Muscle layer of duodenum (tissue), 2 donors: ENCODE measurements at regions not wholly inside any gene's neighbourhood (a gene's known extent, or its start where the extent isn't known, plus 50 kb on each side); places are given as distances from the start of the nearest gene placed in this dataset.

Source experiments
- H3K27ac ChIP-seq: one replicate; pipeline ENCODE4 v1.7.0; 2013; ENCODE audit warnings: mild to moderate bottlenecking, low read length
- H3K27me3 ChIP-seq: one replicate; pipeline ENCODE4 v1.7.0; 2013; ENCODE audit warnings: low read depth, mild to moderate bottlenecking, control low read depth, low read length
- H3K36me3 ChIP-seq, 2 donors: one replicate each; pipeline ENCODE4 v1.7.0; 2013; ENCODE audit warnings: low read length in 2 of 2, control low read depth in 1 of 2, mild to moderate bottlenecking in 1 of 2; ENCODE audit not compliant: insufficient read depth in 2 of 2, control insufficient read depth in 1 of 2
- H3K4me1 ChIP-seq, 2 donors: one replicate each; pipeline ENCODE4 v1.7.0; 2013; ENCODE audit warnings: low read length in 2 of 2, mild to moderate bottlenecking in 2 of 2, control low read depth in 1 of 2, moderate library complexity in 1 of 2; ENCODE audit not compliant: insufficient read depth in 2 of 2, control insufficient read depth in 1 of 2
- H3K4me3 ChIP-seq, 2 donors: one replicate each; pipeline ENCODE4 v1.7.0; 2013; ENCODE audit warnings: low read length in 2 of 2, low read depth in 1 of 2, mild to moderate bottlenecking in 1 of 2
- H3K9me3 ChIP-seq, 2 donors: one replicate each; pipeline ENCODE4 v1.7.0; 2013; ENCODE audit warnings: low read length in 2 of 2, control low read depth in 1 of 2, mild to moderate bottlenecking in 1 of 2; ENCODE audit not compliant: control insufficient read depth in 1 of 2
- donor health status: healthy.

- H3K4me1 ChIP-seq = peaks cover 0 to 15% of the 10 kb centered on the region in 2 donors
- no peak overlapping the region for H3K4me3 ChIP-seq
- H3K27me3 ChIP-seq = no peaks in the 10 kb centered on the region
- H3K9me3 ChIP-seq = peaks cover 0 to 7% of the 10 kb centered on the region in 2 donors
- no peak overlapping the region for H3K27ac ChIP-seq
- no peaks in the 10 kb centered on the region for H3K36me3 ChIP-seq
Measured at GRCh38 chr2:239532250-239532649, 131.4 kb upstream of the HDAC4 start.

- Histone ChIP-seq H3K27me3 (no peaks in the 10 kb centered on the region), H3K9me3 (peaks cover 0 to 7% of the 10 kb centered on the region in 2 donors), H3K27ac (no peak overlapping the region), H3K36me3 (no peaks in the 10 kb centered on the region), H3K4me1 (peaks cover 0 to 15% of the 10 kb centered on the region in 2 donors), H3K4me3 (no peak overlapping the region)
Measured at GRCh38 chr2:239531456-239532241, 130.8 kb upstream of the HDAC4 start.

- no peak overlapping the region for H3K4me3 ChIP-seq
- H3K9me3 ChIP-seq = peaks cover 0 to 7% of the 10 kb centered on the region in 2 donors
- H3K27me3 ChIP-seq = no peaks in the 10 kb centered on the region
- H3K27ac ChIP-seq = no peak overlapping the region
- H3K36me3 ChIP-seq = no peaks in the 10 kb centered on the region
- peaks cover 0 to 15% of the 10 kb centered on the region in 2 donors for H3K4me1 ChIP-seq
Measured at GRCh38 chr2:239530749-239531316, 130.0 kb upstream of the HDAC4 start.

GRCh38 chr2:239529313-239530015 lies 128.6 kb upstream of the HDAC4 start:
- Histone ChIP-seq H3K4me1 (peaks cover 0 to 15% of the 10 kb centered on the region in 2 donors), H3K27me3 (no peaks in the 10 kb centered on the region)

GRCh38 chr2:239528883-239529282 lies 128.1 kb upstream of the HDAC4 start:
- Histone ChIP-seq H3K36me3 (no peaks in the 10 kb centered on the region), H3K4me1 (peaks cover 0 to 11% of the 10 kb centered on the region in 2 donors), H3K27me3 (no peaks in the 10 kb centered on the region), H3K9me3 (peaks cover 0 to 3% of the 10 kb centered on the region in 2 donors), H3K27ac (no peak overlapping the region), H3K4me3 (no peak overlapping the region)

More at GRCh38 chr2:239529313-239530015, 128.6 kb upstream of the HDAC4 start:
- H3K9me3 ChIP-seq = peaks cover 0 to 4% of the 10 kb centered on the region in 2 donors
- no peak overlapping the region for H3K4me3 ChIP-seq
- no peaks in the 10 kb centered on the region for H3K36me3 ChIP-seq
- H3K27ac ChIP-seq = no peak overlapping the region

- Histone ChIP-seq H3K4me1 (peaks cover 0 to 4% of the 10 kb centered on the region in 2 donors), H3K4me3 (no peak overlapping the region), H3K27me3 (no peaks in the 10 kb centered on the region), H3K9me3 (peaks cover 0 to 3% of the 10 kb centered on the region in 2 donors), H3K27ac (no peak overlapping the region), H3K36me3 (no peaks in the 10 kb centered on the region)
Measured at GRCh38 chr2:239528146-239528545, 127.3 kb upstream of the HDAC4 start.

GRCh38 chr2:239526666-239527415 lies 126.0 kb upstream of the HDAC4 start:
- no peaks in the 10 kb centered on the region for H3K4me1 ChIP-seq
- peaks cover 0 to 3% of the 10 kb centered on the region in 2 donors for H3K9me3 ChIP-seq
- no peaks in the 10 kb centered on the region for H3K36me3 ChIP-seq
- no peaks in the 10 kb centered on the region for H3K27me3 ChIP-seq
- H3K4me3 ChIP-seq = no peak overlapping the region
- H3K27ac ChIP-seq = no peak overlapping the region

- H3K4me1 ChIP-seq = no peaks in the 10 kb centered on the region
- H3K27me3 ChIP-seq = no peaks in the 10 kb centered on the region
- no peak overlapping the region for H3K4me3 ChIP-seq
- peaks cover 0 to 3% of the 10 kb centered on the region in 2 donors for H3K9me3 ChIP-seq
- no peak overlapping the region for H3K27ac ChIP-seq
- no peaks in the 10 kb centered on the region for H3K36me3 ChIP-seq
Measured at GRCh38 chr2:239526038-239526437, 125.2 kb upstream of the HDAC4 start.

- Histone ChIP-seq H3K4me3 (no peak overlapping the region), H3K36me3 (no peaks in the 10 kb centered on the region), H3K4me1 (peaks cover 0 to 2% of the 10 kb centered on the region in 2 donors), H3K27ac (no peak overlapping the region), H3K27me3 (no peaks in the 10 kb centered on the region), H3K9me3 (no peaks in the 10 kb centered on the region)
Measured at GRCh38 chr2:239523954-239524330, 123.1 kb upstream of the HDAC4 start.

GRCh38 chr2:239523147-239523953 lies 122.5 kb upstream of the HDAC4 start:
- Histone ChIP-seq H3K4me3 (no peak overlapping the region), H3K27ac (no peak overlapping the region), H3K36me3 (no peaks in the 10 kb centered on the region), H3K4me1 (peaks cover 0 to 4% of the 10 kb centered on the region in 2 donors), H3K9me3 (no peaks in the 10 kb centered on the region), H3K27me3 (no peaks in the 10 kb centered on the region)
